IMR-90 (cell line): ENCODE measurements at regions not wholly inside any gene's neighbourhood (a gene's known extent, or its start where the extent isn't known, plus 50 kb on each side); places are given as distances from the start of the nearest gene placed in this dataset.

ENCODE experiments used
- ATAC-seq: fragments of 200-7000 bp; cut with Tn5 transposase; 2 replicates; pipeline ENCODE4 v1.9.1; 2020; ENCODE audit warnings: low read depth, mild to moderate bottlenecking, moderate library complexity
- BruUV-seq: library from RNA; stranded (reverse); fragments of 400-500 nt; replicated peaks from 2 replicates; lab custom pipeline; 2021; lab: Mats Ljungman, UMichigan
- CTCF ChIA-PET: fragments of 300-600 bp; formaldehyde crosslinking; extraction: SDS; loops from one replicate; lab custom pipeline; 2021; ENCODE audit warnings: antibody characterized with exemption; lab: Yijun Ruan, JAX
- POLR2A ChIA-PET: fragments of 300-600 bp; sonication (Branson Sonifier 250); formaldehyde crosslinking; loops from one replicate; lab custom pipeline; 2022; ENCODE audit warnings: antibody characterized with exemption; ENCODE audit not compliant: unreplicated experiment; lab: Charles Lee
- DNase-seq: peaks from one replicate; pipeline ENCODE4 v3.0.0; 2013
- H2AFZ ChIP-seq: replicated peaks from 2 replicates; pipeline ENCODE3; 2013; ENCODE audit warnings: low read length, mild to moderate bottlenecking; ENCODE audit not compliant: poor library complexity
- H2AK5ac ChIP-seq: 2 replicates; pipeline ENCODE4 v1.6.1; 2013; ENCODE audit warnings: low read depth, low read length, inconsistent platforms
- H2AK9ac ChIP-seq: replicated peaks from 2 replicates; pipeline ENCODE3; 2013; ENCODE audit warnings: mild to moderate bottlenecking, low read depth, low read length, moderate library complexity; ENCODE audit not compliant: poor library complexity
- H2BK120ac ChIP-seq: 2 replicates; pipeline ENCODE4 v1.6.1; 2013; ENCODE audit warnings: low read depth, low read length, inconsistent platforms
- H2BK15ac ChIP-seq: 3 replicates; pipeline ENCODE4 v1.6.1; 2013; ENCODE audit warnings: low read depth, low read length, inconsistent platforms
- H2BK20ac ChIP-seq: 2 replicates; pipeline ENCODE4 v1.6.1; 2013; ENCODE audit warnings: low read depth, mild to moderate bottlenecking, inconsistent platforms, low read length, moderate library complexity
- H2BK5ac ChIP-seq: 2 replicates; pipeline ENCODE4 v1.6.1; 2013; ENCODE audit warnings: mild to moderate bottlenecking, low read depth, low read length, inconsistent platforms; ENCODE audit not compliant: poor library complexity, severe bottlenecking
- H3K14ac ChIP-seq: replicated peaks from 2 replicates; pipeline ENCODE4 v1.6.1; 2013; ENCODE audit warnings: low read depth, low read length, inconsistent platforms
- H3K18ac ChIP-seq: 2 replicates; pipeline ENCODE4 v1.6.1; 2013; ENCODE audit warnings: low read depth, low read length, control low read depth
- H3K23ac ChIP-seq: 2 replicates; pipeline ENCODE4 v1.6.1; 2013; ENCODE audit warnings: low read depth, low read length, inconsistent platforms
- H3K27ac ChIP-seq: 2 replicates; pipeline ENCODE4 v1.5.1; 2013; ENCODE audit warnings: mild to moderate bottlenecking, control low read depth, low read length; ENCODE audit not compliant: insufficient read depth
- H3K27me3 ChIP-seq: 2 replicates; pipeline ENCODE4 v1.6.1; 2013; ENCODE audit warnings: low read length; ENCODE audit not compliant: control insufficient read depth, insufficient read depth
- H3K36me3 ChIP-seq: 2 replicates; pipeline ENCODE4 v1.6.1; 2013; ENCODE audit warnings: low read length, mixed read lengths; ENCODE audit not compliant: control insufficient read depth, insufficient read depth
- H3K4ac ChIP-seq: 2 replicates; pipeline ENCODE4 v1.6.1; 2013; ENCODE audit warnings: low read depth, low read length, inconsistent platforms
- H3K4me1 ChIP-seq: 2 replicates; pipeline ENCODE4 v1.6.1; 2013; ENCODE audit warnings: low read length, mixed read lengths; ENCODE audit not compliant: control insufficient read depth, insufficient read depth
- H3K4me2 ChIP-seq: 2 replicates; pipeline ENCODE4 v1.6.1; 2013; ENCODE audit warnings: low read depth, mild to moderate bottlenecking, control low read depth, low read length, moderate library complexity
- H3K4me3 ChIP-seq: 2 replicates; pipeline ENCODE4 v1.5.1; 2013; ENCODE audit warnings: low read depth, mild to moderate bottlenecking, control low read depth, low read length, moderate library complexity; ENCODE audit not compliant: insufficient read depth
- H3K56ac ChIP-seq: 2 replicates; pipeline ENCODE4 v1.6.1; 2013; ENCODE audit warnings: low read length, inconsistent platforms; ENCODE audit not compliant: insufficient read depth; ENCODE audit errors: extremely low read depth
- H3K79me1 ChIP-seq, 2 experiments: 2 replicates each; pipeline ENCODE4 v1.6.1; 2013; ENCODE audit warnings: low read length in 2 of 2, inconsistent platforms in 1 of 2, low read depth in 1 of 2
- H3K9ac ChIP-seq: 2 replicates; pipeline ENCODE4 v1.6.1; 2013; ENCODE audit warnings: low read depth, low read length, control low read depth
- H3K9me1 ChIP-seq: 2 replicates; pipeline ENCODE4 v1.6.1; 2013; ENCODE audit warnings: low read length, inconsistent platforms; ENCODE audit not compliant: insufficient read depth
- H3K9me3 ChIP-seq: 2 replicates; pipeline ENCODE4 v1.6.1; 2013; ENCODE audit warnings: low read length; ENCODE audit not compliant: control insufficient read depth, insufficient read depth
- H4K20me1 ChIP-seq: 2 replicates; pipeline ENCODE4 v1.6.1; 2013; ENCODE audit warnings: low read length, inconsistent platforms; ENCODE audit not compliant: insufficient read depth
- H4K5ac ChIP-seq: 2 replicates; pipeline ENCODE4 v1.6.1; 2013; ENCODE audit warnings: mild to moderate bottlenecking, low read depth, low read length, control low read depth
- H4K8ac ChIP-seq, 2 experiments: 2 replicates each; pipeline ENCODE4 v1.6.1; 2013; ENCODE audit warnings: low read depth in 2 of 2, low read length in 2 of 2, control low read depth in 1 of 2, inconsistent platforms in 1 of 2
- H4K91ac ChIP-seq: 2 replicates; pipeline ENCODE4 v1.6.1; 2013; ENCODE audit warnings: low read depth, low read length, inconsistent platforms; ENCODE audit not compliant: insufficient read depth
- BHLHE40 ChIP-seq: fragments of 150-350 bp; IDR thresholded peaks from 2 replicates; pipeline ENCODE4 v1.6.1; 2016; ENCODE audit warnings: mild to moderate bottlenecking, low read depth, low read length
- CEBPB ChIP-seq: IDR thresholded peaks from 2 replicates; pipeline ENCODE4 v1.6.1; 2012; ENCODE audit warnings: low read depth, low read length, improper control_type of control experiment
- CHD1 ChIP-seq: IDR thresholded peaks from 2 replicates; pipeline ENCODE4 v1.6.1; 2012; ENCODE audit warnings: low read depth, low read length, improper control_type of control experiment
- CTCF ChIP-seq: conservative IDR thresholded peaks from 2 replicates; pipeline ENCODE4 v1.5.1; 2012; ENCODE audit warnings: mild to moderate bottlenecking, low read depth, low read length, improper control_type of control experiment
- ELK1 ChIP-seq: fragments of 150-350 bp; IDR thresholded peaks from 2 replicates; pipeline ENCODE4 v1.6.1; 2016; ENCODE audit warnings: low read depth, mild to moderate bottlenecking, low read length, moderate library complexity, borderline replicate concordance
- FOS ChIP-seq: fragments of 150-350 bp; IDR thresholded peaks from 2 replicates; pipeline ENCODE4 v1.6.1; 2016; ENCODE audit warnings: low read depth, low read length
- MAFK ChIP-seq: IDR thresholded peaks from 2 replicates; pipeline ENCODE4 v1.6.1; 2012; ENCODE audit warnings: low read depth, low read length, improper control_type of control experiment
- MAZ ChIP-seq: IDR thresholded peaks from 2 replicates; pipeline ENCODE4 v1.6.1; 2012; ENCODE audit warnings: low read depth, mild to moderate bottlenecking, low read length, improper control_type of control experiment, moderate library complexity, borderline replicate concordance
- MXI1 ChIP-seq: IDR thresholded peaks from 2 replicates; pipeline ENCODE4 v1.6.1; 2012; ENCODE audit warnings: low read depth, mild to moderate bottlenecking, low read length, moderate library complexity, borderline replicate concordance
- NFE2L2 ChIP-seq: fragments of 150-350 bp; IDR thresholded peaks from 2 replicates; pipeline ENCODE4 v1.6.1; 2016; ENCODE audit warnings: low read depth, mild to moderate bottlenecking, low read length
- POLR2A ChIP-seq: IDR thresholded peaks from 2 replicates; pipeline ENCODE4 v1.6.1; 2012; ENCODE audit warnings: mild to moderate bottlenecking, low read depth, low read length
- RAD21 ChIP-seq: IDR thresholded peaks from 2 replicates; pipeline ENCODE4 v1.6.1; 2012; ENCODE audit warnings: low read length, improper control_type of control experiment
- RCOR1 ChIP-seq: IDR thresholded peaks from 2 replicates; pipeline ENCODE4 v1.6.1; 2012; ENCODE audit warnings: mild to moderate bottlenecking, low read length, improper control_type of control experiment; ENCODE audit not compliant: insufficient replicate concordance
- RFX5 ChIP-seq: IDR thresholded peaks from 2 replicates; pipeline ENCODE4 v1.8.0; 2012; ENCODE audit warnings: low read depth, mild to moderate bottlenecking, low read length, moderate library complexity
- SMC3 ChIP-seq: fragments of 150-350 bp; IDR thresholded peaks from 2 replicates; pipeline ENCODE4 v1.6.1; 2016; ENCODE audit warnings: low read depth, mild to moderate bottlenecking, antibody characterized with exemption, low read length, moderate library complexity
- USF2 ChIP-seq: fragments of 150-350 bp; IDR thresholded peaks from 2 replicates; pipeline ENCODE4 v1.6.1; 2017; ENCODE audit warnings: mild to moderate bottlenecking, antibody characterized with exemption, low read length, low read depth
- WGBS, 2 experiments: methylation state at CpG; one replicate each; pipeline versions ENCODE4 v1.1.5 to v1.1.7; 2013; ENCODE audit warnings: missing lambda C conversion rate in 2 of 2; ENCODE audit not compliant: insufficient read length in 1 of 2; ENCODE audit errors: extremely low coverage in 2 of 2; 5-methylcytosine and 5-hydroxymethylcytosine counted together
- dilution Hi-C: fragments of 300-500 bp; cut with HindIII; formaldehyde crosslinking; loops from one replicate; pipeline ENCODE4 v1.14.3; 2018; ENCODE audit warnings: low sequenced_read_pairs; ENCODE audit not compliant: unreplicated experiment
- in situ Hi-C: fragments of 300-500 bp; cut with MboI; formaldehyde crosslinking; loops from 3 replicates; pipeline ENCODE4 v1.14.3; 2019; ENCODE audit warnings: low sequenced_read_pairs, inconsistent platforms, mixed read lengths
- intact Hi-C: fragments of 100-400 bp; cut with micrococcal nuclease; formaldehyde crosslinking; loops from 2 replicates; pipeline ENCODE4 v1.10.0; 2022

- no peak for DNase-seq
- H4K8ac ChIP-seq, result no peak overlapping the region
- no peak overlapping the region for H2BK120ac ChIP-seq
- H3K18ac ChIP-seq, result no peak overlapping the region
- WGBS, 2 experiments, result 80% methylated on average over 1 of the region's 3 CpGs; no CpG with 5 or more reads in 1 of the 2 experiments
- H4K5ac ChIP-seq, result no peak overlapping the region
- H3K14ac ChIP-seq, result no peak overlapping the region
- no peak overlapping the region for H2BK20ac ChIP-seq
- H2AK9ac ChIP-seq, result no peak overlapping the region
- no peak overlapping the region for H2AFZ ChIP-seq
- POLR2A ChIA-PET, result no interaction called here
- no peak overlapping the region for H3K56ac ChIP-seq
- no peak overlapping the region for H3K9ac ChIP-seq
- H3K9me1 ChIP-seq, result no peaks in the 10 kb centered on the region
- H3K27me3 ChIP-seq, result no peaks in the 10 kb centered on the region
- no peaks in the 10 kb centered on the region for H3K36me3 ChIP-seq
- H2BK5ac ChIP-seq, result no peak overlapping the region
- H2BK15ac ChIP-seq, result no peak overlapping the region
- ATAC-seq, result no peak
- dilution Hi-C loops (no loop called here), intact Hi-C loops (no loop called here), in situ Hi-C loops (no loop called here)
- H4K91ac ChIP-seq, result no peak overlapping the region
- H3K9me3 ChIP-seq, result no peaks in the 10 kb centered on the region
- no peak overlapping the region for H3K4me3 ChIP-seq
- no peak overlapping the region for H2AK5ac ChIP-seq
- CTCF ChIA-PET, result no interaction called here
- H3K79me1 ChIP-seq, result no peaks in the 10 kb centered on the region
- H4K20me1 ChIP-seq, result no peaks in the 10 kb centered on the region
- H3K4me2 ChIP-seq, result no peak overlapping the region
- no peak for TF ChIP-seq FOS
- TF ChIP-seq MAZ, result no peak
- TF ChIP-seq SMC3, result no peak
- TF ChIP-seq POLR2A, result no peak
- no peak for TF ChIP-seq CHD1
- no peak for TF ChIP-seq RFX5
- TF ChIP-seq USF2, result no peak
- no peak for TF ChIP-seq MAFK
- no peak for TF ChIP-seq CEBPB
- no peak for TF ChIP-seq ELK1
- TF ChIP-seq RCOR1, result no peak
- no peak for TF ChIP-seq RAD21
- no peak for TF ChIP-seq CTCF
- TF ChIP-seq BHLHE40, result no peak
- no peak for TF ChIP-seq MXI1
- no peak for TF ChIP-seq NFE2L2
- H3K27ac ChIP-seq, result no peak overlapping the region
- H3K4ac ChIP-seq, result no peak overlapping the region
- no TSS peak for BruUV-seq
- no peaks in the 10 kb centered on the region for H3K4me1 ChIP-seq
- no peak overlapping the region for H3K23ac ChIP-seq
Observed at GRCh38 chr4:81607950-81608349, 136.2 kb upstream of the RASGEF1B start.
